ENCODE measurements at regions not wholly inside any gene's neighbourhood (a gene's known extent, or its start where the extent isn't known, plus 50 kb on each side); places are given as distances from the start of the nearest gene placed in this dataset.
"Not testable (repeated sequence)": the region's sequence is repeated elsewhere in the genome, so short reads cannot be mapped to it uniquely, and the experiment has no call there.

DNA sequence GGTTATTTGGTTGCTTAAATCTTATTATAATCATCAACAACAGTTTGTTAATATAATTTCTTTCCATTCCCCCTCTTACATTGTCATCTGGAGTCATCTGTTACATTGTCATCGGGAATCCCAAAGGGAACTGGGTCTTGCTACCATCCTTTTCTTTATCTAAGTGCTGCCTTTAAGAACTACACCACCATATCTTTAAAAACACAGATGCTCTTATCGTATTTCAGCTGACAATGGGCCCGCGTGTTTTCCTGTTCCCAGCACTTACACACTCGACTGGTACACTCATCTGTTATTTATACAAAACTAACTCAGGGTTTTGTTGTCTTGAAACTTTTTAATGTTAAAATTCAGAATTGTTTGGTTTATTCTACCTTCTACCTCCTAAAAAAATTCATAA lies 256.2 kb upstream of the MGMT start:
- Histone ChIP-seq H3K4me3 (no peak overlapping the region), H3K4me1 (no peaks in the 10 kb centered on the region)
- intact Hi-C loops (cut with DNase I) = no loop called here

DNA sequence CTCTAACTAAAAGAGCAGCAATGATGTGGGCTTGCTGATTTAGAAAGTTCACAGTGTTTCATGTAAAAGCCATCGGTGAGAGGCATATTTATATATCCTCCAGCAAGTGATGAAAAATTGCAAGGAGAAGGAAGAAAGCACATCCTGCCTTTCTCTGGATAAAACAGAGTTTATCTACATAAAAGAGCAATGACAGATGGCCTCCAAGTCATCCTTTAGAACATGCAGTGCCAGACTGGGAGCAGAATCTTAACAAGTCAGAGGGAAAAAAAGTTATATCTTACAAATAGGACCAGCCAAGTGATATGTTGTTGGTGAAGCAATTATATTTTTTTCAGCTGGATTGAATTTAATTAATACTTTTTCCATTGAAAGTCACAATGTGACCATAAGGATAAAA lies 253.8 kb upstream of the MGMT start:
- no peak for TF ChIP-seq CTCF (IDR thresholded peaks at IDR 0.05)
- intact Hi-C loops (cut with DNase I) = no loop called here
- Histone ChIP-seq H3K27me3 (ENCODE audit: insufficient read depth in 3 of 3, low read length in 2 of 3) (no peaks in the 10 kb centered on the region), H3K36me3 (ENCODE audit: insufficient read depth in 1 of 2, low read depth in 1 of 2) (no peaks in the 10 kb centered on the region), H3K27ac (no peak overlapping the region), H3K9me3 (no peaks in the 10 kb centered on the region), H3K4me3 (no peak overlapping the region), H3K4me1 (no peaks in the 10 kb centered on the region)
- DNase-seq (no peak), ATAC-seq (no peak)
- WGBS, 3 donors = 72 to 80% (median 75%) methylated on average over 1 of the region's 1 CpG

More for the DNA sequence above, 256.2 kb upstream of the MGMT start:
- Histone ChIP-seq H3K9me3 (no peaks in the 10 kb centered on the region), H3K27me3 (ENCODE audit: insufficient read depth in 3 of 3, low read length in 2 of 3) (no peaks in the 10 kb centered on the region), H3K36me3 (ENCODE audit: insufficient read depth in 1 of 2, low read depth in 1 of 2) (no peaks in the 10 kb centered on the region), H3K27ac (no peak overlapping the region)
- DNase-seq = no peak
- no peak for TF ChIP-seq CTCF (IDR thresholded peaks at IDR 0.05)
- WGBS, 3 donors = 63 to 75% (median 75%) methylated on average over 5 of the region's 5 CpGs
- ATAC-seq = no peak

DNA sequence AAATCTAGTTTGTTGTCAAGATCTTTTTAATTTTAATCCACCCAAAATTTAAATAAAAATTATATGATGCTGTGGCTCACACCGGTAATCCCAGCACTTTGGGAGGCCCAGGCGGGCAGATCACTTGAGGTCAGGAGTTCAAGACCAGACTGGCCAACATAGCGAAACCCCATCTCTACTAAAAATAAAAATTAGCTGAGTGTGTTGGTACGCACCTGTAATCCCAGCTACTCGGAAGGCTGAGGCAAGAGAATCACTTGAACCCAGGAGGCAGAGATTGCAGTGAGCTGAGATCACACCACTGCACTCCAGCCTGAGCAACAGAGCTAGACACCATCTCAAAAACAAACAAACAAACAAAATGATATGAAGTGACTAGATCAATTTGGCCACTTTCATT lies 253.0 kb upstream of the MGMT start:
- H3K36me3 ChIP-seq (ENCODE audit: insufficient read depth in 1 of 2, low read depth in 1 of 2); H3K4me1 ChIP-seq; H3K9me3 ChIP-seq; intact Hi-C loops (cut with DNase I); H3K27ac ChIP-seq; H3K4me3 ChIP-seq; ATAC-seq; DNase-seq; H3K27me3 ChIP-seq (ENCODE audit: insufficient read depth in 3 of 3, low read length in 2 of 3): not testable (repeated sequence)
- whole genome bisulfite sequencing, 3 donors = 52 to 84% (median 72%) methylated on average over 5 of the region's 5 CpGs

- intact Hi-C loops (cut with DNase I) = loop anchor here in 1 of 2 donors (5.0 kb wide), 1 partner anchor 343 kb away; no protein-coding TSS in a partner anchor
- Histone ChIP-seq H3K36me3 (ENCODE audit: insufficient read depth in 1 of 2, low read depth in 1 of 2) (no peaks in the 10 kb centered on the region), H3K9me3 (no peaks in the 10 kb centered on the region), H3K27ac (no peak overlapping the region), H3K27me3 (ENCODE audit: insufficient read depth in 3 of 3, low read length in 2 of 3) (no peaks in the 10 kb centered on the region), H3K4me3 (no peak overlapping the region), H3K4me1 (no peaks in the 10 kb centered on the region)
- ATAC-seq (no peak), DNase-seq (no peak)
- 68 to 70% (median 68%) methylated on average over 5 of the region's 5 CpGs for WGBS, 3 donors
- no peak for TF ChIP-seq CTCF (IDR thresholded peaks at IDR 0.05)
These were observed 247.7 kb upstream of the MGMT start for GRCh38 chr10:129219364-129219763.

DNA sequence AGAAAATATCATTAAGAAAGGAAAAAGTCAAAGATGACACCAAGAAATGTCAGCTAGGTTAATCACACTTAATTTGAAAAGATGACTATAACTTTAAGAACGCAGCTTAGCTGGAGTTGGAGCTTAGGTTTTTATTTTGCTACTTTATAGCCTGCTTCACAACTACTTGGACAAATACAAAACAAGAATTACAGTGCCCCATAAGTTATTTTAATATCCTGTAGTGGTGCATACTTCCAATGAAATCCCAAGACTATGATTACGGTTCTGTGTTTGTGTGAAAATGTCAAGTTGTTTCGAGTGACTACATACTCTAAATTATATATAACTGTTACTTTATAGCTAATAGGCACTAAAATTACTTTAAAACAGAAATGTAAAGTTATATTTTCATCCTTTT lies 244.6 kb upstream of the MGMT start:
- Histone ChIP-seq H3K4me3 (no peak overlapping the region), H3K4me1 (no peaks in the 10 kb centered on the region), H3K9me3 (no peaks in the 10 kb centered on the region), H3K27me3 (ENCODE audit: insufficient read depth in 3 of 3, low read length in 2 of 3) (no peaks in the 10 kb centered on the region), H3K36me3 (ENCODE audit: insufficient read depth in 1 of 2, low read depth in 1 of 2) (no peaks in the 10 kb centered on the region), H3K27ac (no peak overlapping the region)
- DNase-seq (no peak), ATAC-seq (no peak)
- no peak for TF ChIP-seq CTCF (IDR thresholded peaks at IDR 0.05)
- intact Hi-C loops (cut with DNase I) = no loop called here
- WGBS, 3 donors = 84 to 87% (median 85%) methylated on average over 3 of the region's 3 CpGs
